ENCODE measurements at regions not wholly inside any gene's neighbourhood (a gene's known extent, or its start where the extent isn't known, plus 50 kb on each side); places are given as distances from the start of the nearest gene placed in this dataset.

DNA sequence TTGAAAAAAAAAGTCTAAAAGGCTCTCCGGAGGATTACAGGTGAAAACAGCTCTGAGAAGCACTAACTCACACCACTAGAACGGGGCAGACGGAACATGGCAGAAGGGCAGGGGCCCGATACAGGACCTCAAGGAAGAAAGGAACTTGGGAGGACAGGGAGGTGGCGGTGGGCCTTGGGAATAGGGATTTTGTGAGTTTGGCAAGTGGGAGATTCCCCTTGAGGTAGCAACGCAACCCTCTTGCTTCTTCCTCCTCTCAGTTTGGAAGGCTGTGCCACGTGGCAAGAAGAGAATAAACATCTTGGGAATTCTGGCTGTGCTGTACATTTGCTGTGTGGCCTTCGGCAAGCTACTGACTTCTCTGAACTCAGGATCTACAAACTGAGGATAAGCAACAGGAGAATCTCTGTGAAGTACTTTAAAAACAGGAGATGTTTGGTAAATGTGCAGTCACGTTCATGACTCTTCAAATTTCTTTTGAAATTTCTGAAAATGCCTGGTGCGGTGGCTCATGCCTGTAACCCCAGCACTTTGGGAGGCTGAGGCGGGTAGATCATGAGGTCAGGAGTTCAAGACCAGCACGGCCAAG is 220.8 kb downstream of the BCAS1 start:
- TF ChIP-seq TAF1 (IDR thresholded peaks at IDR 0.05; ENCODE audit: low read depth, low read length), result no peak
- TF ChIP-seq SPI1 (IDR thresholded peaks at IDR 0.05; ENCODE audit: low read depth, low read length), result no peak
- TF ChIP-seq POLR2A (IDR thresholded peaks at IDR 0.05; ENCODE audit: low read depth, low read length), result no peak
- no peak for TF ChIP-seq POLR2AphosphoS5 (IDR thresholded peaks at IDR 0.05; ENCODE audit: low read depth, low read length)
- no peak for TF ChIP-seq PAX5 (IDR thresholded peaks at IDR 0.05; ENCODE audit: insufficient read depth, low read length, severe bottlenecking)
- TF ChIP-seq POU2F2 (IDR thresholded peaks at IDR 0.05; ENCODE audit: low read depth, low read length), result no peak
